ENCODE measurements at regions not wholly inside any gene's neighbourhood (a gene's known extent, or its start where the extent isn't known, plus 50 kb on each side); places are given as distances from the start of the nearest gene placed in this dataset.

GRCh38 chr10:69742356-69742695, 59.4 kb upstream of the COL13A1 start:
- no peaks in the 10 kb centered on the region for H3K4me1 ChIP-seq (ENCODE audit: control insufficient read depth, insufficient read depth, low read length)
- POLR2A ChIA-PET = no interaction called here
- CTCF ChIA-PET = interaction anchor here (0.5 to 4.2 kb wide), 24 partner anchors 9 to 218 kb away, joined by 3 to 34 read pairs (median 7); partner anchors contain the start of gene COL13A1
- H3K27ac ChIP-seq (ENCODE audit: extremely low read depth, low read depth, low read length) = no peak overlapping the region
- H3K4me3 ChIP-seq (ENCODE audit: low read depth, low read length) = no peak overlapping the region
- TF ChIP-seq ZEB2 (tag by site-specific recombination; IDR thresholded peaks at IDR 0.05) = no peak
- 0 out of 2 replicates have a peak, but pooled peaks have one; percentile 25 for TF ChIP-seq ZNF768 (tag by site-specific recombination; IDR thresholded peaks at IDR 0.05)
- no peaks in the 10 kb centered on the region for H3K9me3 ChIP-seq (ENCODE audit: control insufficient read depth, insufficient read depth, low read depth, low read length)
- no peaks in the 10 kb centered on the region for H3K36me3 ChIP-seq (ENCODE audit: control insufficient read depth in 2 of 2, insufficient read depth in 1 of 2, low read length in 2 of 2)

DNA sequence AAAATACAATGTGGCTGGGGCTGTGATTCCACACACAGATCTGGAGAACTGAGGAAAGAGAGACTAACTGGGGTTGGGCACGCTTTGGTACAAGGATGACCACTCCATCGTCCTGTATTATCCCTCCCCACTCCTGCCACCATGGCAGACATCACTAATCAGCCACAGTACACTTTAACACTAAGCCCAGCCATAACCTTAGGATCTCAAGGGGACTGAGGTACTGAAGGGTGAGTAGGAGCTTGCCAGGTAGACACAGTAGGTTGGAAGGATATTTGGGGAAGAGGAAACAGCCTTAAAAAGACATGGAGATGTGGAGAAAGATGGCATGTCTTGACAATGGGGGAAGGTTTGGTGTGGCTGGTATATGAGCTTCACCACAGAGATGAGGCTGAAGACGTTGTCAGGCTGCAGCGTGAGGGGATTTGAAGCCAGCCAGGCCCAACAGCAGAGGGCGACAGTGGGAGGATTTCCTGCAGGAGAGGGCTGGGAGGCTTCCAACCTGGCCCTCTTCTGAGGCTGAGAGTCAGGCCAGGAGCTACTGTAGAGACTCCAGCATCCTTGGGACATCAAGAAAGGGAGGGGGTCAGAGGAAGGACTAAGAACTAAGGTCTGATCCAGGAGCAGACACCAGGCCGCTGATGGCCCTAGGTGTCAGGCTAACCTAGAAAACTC, 58.6 kb upstream of the COL13A1 start:
- POLR2A ChIA-PET = no interaction called here
- no peaks in the 10 kb centered on the region for H3K9me3 ChIP-seq (ENCODE audit: control insufficient read depth, insufficient read depth, low read depth, low read length)
- H3K27ac ChIP-seq (ENCODE audit: extremely low read depth, low read depth, low read length) = no peak overlapping the region
- TF ChIP-seq ZFP3 (tag by site-specific recombination; IDR thresholded peaks at IDR 0.05; ENCODE audit: low read depth) = peak; percentile 78; the same call in 1 of the 2 replicates
- peak; percentile 84 for TF ChIP-seq ZBTB17 (tag by site-specific recombination; IDR thresholded peaks at IDR 0.05)
- TF ChIP-seq ZNF654 (tag by site-specific recombination; IDR thresholded peaks at IDR 0.05; ENCODE audit: low read depth) = peak; percentile 35
- peak; percentile 48 for TF ChIP-seq CTCF (tag by site-specific recombination; IDR thresholded peaks at IDR 0.05)
- no peak for TF ChIP-seq ZNF138 (tag by site-specific recombination; IDR thresholded peaks at IDR 0.05; ENCODE audit: borderline replicate concordance)
- TF ChIP-seq ZNF23 (tag by site-specific recombination; IDR thresholded peaks at IDR 0.05; ENCODE audit: borderline replicate concordance) = peak; percentile 58; the same call in 1 of the 2 replicates
- no peak for TF ChIP-seq ZNF2 (tag by site-specific recombination; IDR thresholded peaks at IDR 0.05)
- no peaks in the 10 kb centered on the region for H3K36me3 ChIP-seq (ENCODE audit: control insufficient read depth in 2 of 2, insufficient read depth in 1 of 2, low read length in 2 of 2)
- no peak overlapping the region for H3K4me3 ChIP-seq (ENCODE audit: low read depth, low read length)
- no peaks in the 10 kb centered on the region for H3K4me1 ChIP-seq (ENCODE audit: control insufficient read depth, insufficient read depth, low read length)
- CTCF ChIA-PET = interaction anchor here (0.5 to 4.2 kb wide), 42 partner anchors 9 to 1212 kb away, joined by 3 to 34 read pairs (median 5); partner anchors contain the start of gene COL13A1

GRCh38 chr10:69744971-69745370, 56.7 kb upstream of the COL13A1 start:
- no peak overlapping the region for H3K4me3 ChIP-seq (ENCODE audit: low read depth, low read length)
- POLR2A ChIA-PET = no interaction called here

More at GRCh38 chr10:69744971-69745370, 56.7 kb upstream of the COL13A1 start:
- CTCF ChIA-PET = interaction anchor here (0.6 to 4.2 kb wide), 5 partner anchors 12 to 169 kb away, joined by 3 to 34 read pairs (median 5); partner anchors contain the start of gene COL13A1
- H3K36me3 ChIP-seq (ENCODE audit: control insufficient read depth in 2 of 2, insufficient read depth in 1 of 2, low read length in 2 of 2) = no peaks in the 10 kb centered on the region
- TF ChIP-seq ZNF426 (tag by site-specific recombination; IDR thresholded peaks at IDR 0.05) (no peak), HIC1 (tag by site-specific recombination; IDR thresholded peaks at IDR 0.05) (no peak), ZNF175 (tag by site-specific recombination; IDR thresholded peaks at IDR 0.05) (no peak), YY1 (tag by site-specific recombination; IDR thresholded peaks at IDR 0.05) (no peak), ZNF266 (tag by site-specific recombination; IDR thresholded peaks at IDR 0.05; ENCODE audit: low read depth) (no peak), ZNF626 (tag by site-specific recombination; IDR thresholded peaks at IDR 0.05) (no peak), ZNF366 (tag by site-specific recombination; conservative IDR thresholded peaks at IDR 0.05) (no peak), ZNF114 (tag by site-specific recombination; IDR thresholded peaks at IDR 0.05) (no peak), ZNF514 (tag by site-specific recombination; IDR thresholded peaks at IDR 0.05) (no peak), ZNF155 (tag by site-specific recombination; IDR thresholded peaks at IDR 0.05) (no peak), ZNF623 (tag by site-specific recombination; IDR thresholded peaks at IDR 0.05) (no peak), ZNF292 (tag by site-specific recombination; IDR thresholded peaks at IDR 0.05; ENCODE audit: borderline replicate concordance, low read depth) (no peak), PATZ1 (tag by site-specific recombination; IDR thresholded peaks at IDR 0.05) (no peak)
- TF ChIP-seq, protein P1, sequence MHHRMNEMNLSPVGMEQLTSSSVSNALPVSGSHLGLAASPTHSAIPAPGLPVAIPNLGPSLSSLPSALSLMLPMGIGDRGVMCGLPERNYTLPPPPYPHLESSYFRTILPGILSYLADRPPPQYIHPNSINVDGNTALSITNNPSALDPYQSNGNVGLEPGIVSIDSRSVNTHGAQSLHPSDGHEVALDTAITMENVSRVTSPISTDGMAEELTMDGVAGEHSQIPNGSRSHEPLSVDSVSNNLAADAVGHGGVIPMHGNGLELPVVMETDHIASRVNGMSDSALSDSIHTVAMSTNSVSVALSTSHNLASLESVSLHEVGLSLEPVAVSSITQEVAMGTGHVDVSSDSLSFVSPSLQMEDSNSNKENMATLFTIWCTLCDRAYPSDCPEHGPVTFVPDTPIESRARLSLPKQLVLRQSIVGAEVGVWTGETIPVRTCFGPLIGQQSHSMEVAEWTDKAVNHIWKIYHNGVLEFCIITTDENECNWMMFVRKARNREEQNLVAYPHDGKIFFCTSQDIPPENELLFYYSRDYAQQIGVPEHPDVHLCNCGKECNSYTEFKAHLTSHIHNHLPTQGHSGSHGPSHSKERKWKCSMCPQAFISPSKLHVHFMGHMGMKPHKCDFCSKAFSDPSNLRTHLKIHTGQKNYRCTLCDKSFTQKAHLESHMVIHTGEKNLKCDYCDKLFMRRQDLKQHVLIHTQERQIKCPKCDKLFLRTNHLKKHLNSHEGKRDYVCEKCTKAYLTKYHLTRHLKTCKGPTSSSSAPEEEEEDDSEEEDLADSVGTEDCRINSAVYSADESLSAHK (tag by site-specific recombination; IDR thresholded peaks at IDR 0.05) = no peak
- H3K4me1 ChIP-seq (ENCODE audit: control insufficient read depth, insufficient read depth, low read length) = no peaks in the 10 kb centered on the region
- no peaks in the 10 kb centered on the region for H3K9me3 ChIP-seq (ENCODE audit: control insufficient read depth, insufficient read depth, low read depth, low read length)
- no peak overlapping the region for H3K27ac ChIP-seq (ENCODE audit: extremely low read depth, low read depth, low read length)
